HG02852 (cell line): ENCODE measurements at regions not wholly inside any gene's neighbourhood (a gene's known extent, or its start where the extent isn't known, plus 50 kb on each side); places are given as distances from the start of the nearest gene placed in this dataset.

Experiments used
- ATAC-seq: cut with Tn5 transposase; IDR thresholded peaks from one replicate; pipeline ENCODE4 v1.9.1; 2021; ENCODE audit warnings: mild to moderate bottlenecking, moderate library complexity; ENCODE audit not compliant: unreplicated experiment

- no peak for ATAC-seq
Observed at GRCh38 chr3:10695595-10696285, 120.3 kb upstream of the SLC6A11 start.

DNA sequence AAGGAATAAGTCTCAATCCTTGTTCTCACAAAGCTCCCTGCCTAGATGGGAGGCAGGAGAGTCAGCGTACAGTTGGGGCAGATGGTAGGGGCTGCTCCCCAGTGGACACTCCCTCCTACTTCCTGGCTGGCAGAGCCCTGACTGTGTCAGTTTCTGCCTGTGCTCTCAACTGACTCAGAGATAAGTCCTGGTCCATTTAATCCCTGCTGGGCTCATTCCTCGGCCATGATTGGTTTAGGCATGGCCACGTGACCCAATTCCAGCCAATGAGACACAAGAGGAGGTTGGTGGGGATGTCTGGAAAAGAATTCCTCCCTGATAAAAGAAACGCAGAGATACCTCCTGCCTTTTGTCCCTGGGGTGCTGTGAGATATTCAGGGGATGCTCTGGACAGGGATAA is 118.1 kb upstream of the SLC6A11 start:
- ATAC-seq: no peak

DNA sequence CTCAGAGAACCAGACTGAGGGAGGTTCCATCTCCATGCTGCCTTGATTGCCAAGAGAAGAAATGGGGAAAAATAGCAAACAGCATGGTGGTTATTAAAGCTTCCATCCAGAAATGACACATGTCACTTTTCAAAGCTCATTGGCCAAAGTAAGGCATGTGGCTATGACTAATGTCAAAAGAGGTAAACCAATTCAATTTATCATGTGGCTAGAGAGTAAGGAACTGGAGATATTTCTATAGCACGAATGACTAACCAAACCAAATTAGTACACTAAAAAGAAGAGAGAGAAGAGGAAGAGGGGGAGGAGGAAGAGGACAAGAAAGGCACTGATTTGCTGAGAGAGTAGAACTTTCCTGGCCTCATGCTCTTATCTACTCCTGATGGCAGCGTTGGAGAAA is 115.2 kb upstream of the SLC6A11 start:
- ATAC-seq: no peak

DNA sequence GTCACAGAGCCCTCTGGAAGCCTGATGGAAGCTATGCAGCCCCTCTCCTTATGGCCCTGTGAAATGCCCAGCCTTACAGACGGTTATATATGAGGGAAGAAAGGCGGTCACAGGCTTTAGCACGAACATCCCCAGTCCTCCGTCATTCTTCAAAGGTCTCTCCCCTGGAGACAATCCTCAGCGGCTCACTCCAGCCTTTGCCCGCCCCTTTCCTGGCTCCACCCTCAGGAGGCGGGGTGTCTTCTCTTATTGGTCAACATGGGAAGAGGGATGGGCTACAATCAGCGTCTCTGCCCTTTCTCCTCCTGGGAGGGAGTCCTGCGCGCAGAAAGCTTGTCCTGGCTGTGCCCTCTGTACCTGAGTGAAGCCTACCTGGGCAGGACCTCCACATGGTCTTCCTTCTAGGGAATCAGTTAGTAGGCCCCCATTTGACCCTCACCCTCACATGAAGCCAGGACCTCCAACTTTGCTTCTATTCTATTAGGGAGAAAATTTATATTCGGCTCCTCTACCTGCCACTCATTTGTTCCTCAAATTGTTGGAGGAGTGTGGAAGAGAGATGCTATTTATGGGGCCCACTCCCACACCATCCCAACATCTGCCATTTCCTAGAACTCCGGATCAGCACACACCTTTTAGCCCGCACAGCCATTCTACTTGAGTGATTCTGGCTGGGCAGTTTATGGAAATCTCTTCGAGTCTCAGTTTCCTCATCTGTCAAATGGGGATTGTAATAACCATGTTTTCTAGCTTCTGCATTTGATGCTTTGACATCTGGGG is 112.9 kb upstream of the SLC6A11 start:
- no peak for ATAC-seq

- ATAC-seq: no peak
Observed at GRCh38 chr3:10703875-10704274, 112.2 kb upstream of the SLC6A11 start.

- ATAC-seq: no peak
Observed at GRCh38 chr3:10706156-10706739, 109.8 kb upstream of the SLC6A11 start.

- no peak for ATAC-seq
Observed at GRCh38 chr3:10706740-10707399, 109.2 kb upstream of the SLC6A11 start.

GRCh38 chr3:10707400-10708215 is 108.4 kb upstream of the SLC6A11 start:
- no peak for ATAC-seq

DNA sequence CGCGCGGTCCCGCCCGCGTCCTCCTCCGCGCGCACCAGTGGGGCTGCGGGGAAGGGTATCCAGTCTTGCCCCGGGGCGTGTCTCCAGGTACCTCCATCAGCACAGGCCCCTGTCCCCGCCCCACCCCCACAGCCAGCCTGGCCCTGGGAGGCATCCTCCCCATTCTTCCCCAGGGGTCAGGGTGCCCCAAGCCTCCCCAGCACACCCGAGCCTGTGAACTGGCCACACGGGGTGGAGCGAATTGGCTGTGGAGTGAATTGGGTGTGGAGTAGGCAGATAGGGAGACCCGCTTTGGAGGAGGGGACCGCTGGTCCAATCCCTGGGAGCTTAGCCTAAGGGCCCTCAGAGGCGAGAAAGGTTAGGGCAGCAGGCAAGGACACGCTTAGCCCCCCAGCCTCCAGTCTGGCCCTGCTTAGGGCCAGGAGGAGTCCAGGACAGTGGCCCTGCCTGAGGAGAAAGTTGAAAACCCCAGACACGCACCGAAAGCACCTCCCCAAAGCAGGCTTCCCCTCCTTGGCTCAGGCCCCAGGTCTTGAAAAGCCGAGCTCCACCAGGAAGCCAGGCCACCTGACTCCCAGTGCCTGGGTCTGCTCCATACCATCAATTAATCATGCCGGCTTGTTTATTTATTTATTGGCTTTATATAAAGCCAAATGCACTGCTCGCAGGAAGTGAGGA is 107.7 kb upstream of the SLC6A11 start:
- ATAC-seq: no peak

- ATAC-seq: no peak
Observed at GRCh38 chr3:10709110-10709781, 106.8 kb upstream of the SLC6A11 start.

- ATAC-seq: no peak
Observed at GRCh38 chr3:10712121-10712520, 103.9 kb upstream of the SLC6A11 start.

DNA sequence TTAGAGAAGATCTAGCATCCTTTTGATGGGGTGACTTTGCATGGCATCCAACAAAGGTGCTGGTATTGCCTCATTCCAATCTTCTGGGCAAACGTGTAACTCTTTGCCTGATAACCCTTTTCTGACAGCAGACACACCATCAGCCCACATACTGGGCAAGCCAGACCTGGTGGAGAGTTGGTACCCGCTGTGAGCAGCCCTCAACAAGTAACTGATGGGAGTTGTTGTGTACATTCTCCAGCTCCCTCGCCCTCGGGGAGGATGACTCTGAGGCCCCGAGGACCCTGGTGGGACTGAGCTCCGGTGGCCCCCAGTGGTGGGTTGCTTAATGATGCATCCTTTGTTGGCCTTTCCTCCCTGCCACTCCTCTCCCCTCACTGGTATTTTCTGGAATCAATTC is 102.4 kb upstream of the SLC6A11 start:
- no peak for ATAC-seq

DNA sequence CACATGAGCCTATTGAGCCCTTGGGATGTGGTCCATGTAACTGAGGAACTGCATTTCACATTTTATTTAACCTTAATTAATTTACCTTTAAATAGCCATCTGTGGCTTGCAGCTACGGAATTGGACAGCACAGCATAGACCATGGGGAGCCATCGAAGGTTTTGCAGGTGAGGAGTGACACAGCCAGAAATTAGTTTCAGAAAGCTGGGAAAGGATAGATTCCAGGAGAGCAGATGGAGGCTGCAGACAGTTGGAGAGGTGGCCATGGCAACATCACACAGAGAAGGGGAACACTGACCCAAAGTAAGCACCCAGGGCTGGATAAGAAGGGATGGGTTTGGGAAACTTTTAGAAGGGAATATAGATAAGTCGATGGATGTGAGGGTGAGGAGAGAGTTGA is 100.1 kb upstream of the SLC6A11 start:
- no peak for ATAC-seq

DNA sequence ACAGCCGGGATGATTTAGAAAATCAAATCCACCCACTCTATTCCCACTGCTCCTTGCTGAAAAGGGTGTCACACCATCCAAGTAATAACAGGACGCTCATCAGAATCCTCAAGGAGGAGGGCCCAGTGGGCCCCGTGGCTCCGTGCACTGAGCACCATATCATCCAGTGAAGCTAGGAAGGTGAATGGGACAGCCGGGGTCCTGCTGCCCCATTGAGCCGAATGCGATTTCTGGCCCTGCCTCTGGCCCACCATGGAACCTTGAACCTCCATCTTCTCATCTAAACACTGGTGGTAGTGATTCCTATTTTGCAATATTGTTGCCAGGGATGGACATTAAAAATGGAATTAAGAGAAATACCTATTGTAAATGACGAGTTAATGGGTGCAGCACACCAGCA is 99.1 kb upstream of the SLC6A11 start:
- no peak for ATAC-seq

- ATAC-seq: no peak
Observed at GRCh38 chr3:10717756-10718155, 98.3 kb upstream of the SLC6A11 start.

GRCh38 chr3:10721101-10721500 is 94.9 kb upstream of the SLC6A11 start:
- no peak for ATAC-seq

- ATAC-seq: no peak
Observed at GRCh38 chr3:10722911-10723310, 93.1 kb upstream of the SLC6A11 start.

DNA sequence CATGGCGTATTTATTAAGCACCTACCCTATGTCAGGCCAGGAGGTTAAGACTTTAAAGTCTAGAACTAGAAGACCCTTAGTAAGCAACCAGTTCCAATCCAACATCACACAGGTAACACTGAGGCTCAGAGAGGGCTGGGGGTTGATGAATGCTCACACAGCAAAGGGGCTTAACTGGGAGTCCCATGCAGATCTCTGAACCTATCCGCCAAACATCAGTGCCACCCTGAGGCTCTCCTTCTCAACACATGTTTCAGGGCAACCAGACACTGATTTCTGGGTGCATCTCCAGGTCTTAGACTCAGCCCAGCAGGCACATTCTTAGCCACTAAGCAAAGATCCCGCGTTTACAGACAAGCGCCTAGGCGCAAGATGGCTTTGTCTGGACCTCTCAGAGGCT is 92.0 kb upstream of the SLC6A11 start:
- ATAC-seq: no peak

GRCh38 chr3:10725067-10725466 is 91.0 kb upstream of the SLC6A11 start:
- no peak for ATAC-seq

DNA sequence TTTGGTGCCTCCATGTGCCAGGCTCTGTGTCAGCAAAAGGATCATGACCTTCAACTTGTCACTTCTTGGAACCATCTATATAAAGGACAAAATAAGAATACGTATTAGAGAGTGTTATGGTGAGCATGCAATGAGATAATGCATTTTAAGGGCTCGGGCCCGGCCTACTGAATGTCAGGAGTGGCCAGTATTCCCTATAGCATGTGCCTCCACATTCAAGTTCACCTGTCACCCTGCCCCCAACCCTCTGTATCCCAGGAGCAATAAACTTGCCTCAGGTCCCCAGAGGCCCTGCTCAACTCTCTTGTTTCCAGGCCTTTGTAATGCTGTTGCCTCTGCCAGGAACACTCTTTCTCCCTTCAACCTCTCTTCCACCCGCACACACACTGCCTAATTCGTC is 90.2 kb upstream of the SLC6A11 start:
- no peak for ATAC-seq
